Fibroblast of lung (primary cell): ENCODE measurements at regions not wholly inside any gene's neighbourhood (a gene's known extent, or its start where the extent isn't known, plus 50 kb on each side); places are given as distances from the start of the nearest gene placed in this dataset.

Experiments
- DNase-seq, 2 donors: peaks; one replicate each; pipeline versions ENCODE4 v3.0.0 to v3.0.0-alpha.2; 2010; ENCODE audit warnings: low read depth in 2 of 2
- H2AFZ ChIP-seq: 2 replicates; pipeline ENCODE4 v1.5.1; 2012; ENCODE audit warnings: low read length, control low read depth, inconsistent platforms
- H3K27ac ChIP-seq: 2 replicates; pipeline ENCODE4 v1.5.1; 2011; ENCODE audit warnings: low read length, control low read depth; ENCODE audit not compliant: insufficient read depth
- H3K27me3 ChIP-seq: 2 replicates; pipeline ENCODE4 v1.5.1; 2011; ENCODE audit warnings: mild to moderate bottlenecking, low read length; ENCODE audit not compliant: control insufficient read depth, insufficient read depth
- H3K36me3 ChIP-seq: 2 replicates; pipeline ENCODE4 v1.5.1; 2011; ENCODE audit warnings: low read length; ENCODE audit not compliant: control insufficient read depth, insufficient read depth
- H3K4me1 ChIP-seq: 2 replicates; pipeline ENCODE4 v1.5.1; 2011; ENCODE audit warnings: low read length; ENCODE audit not compliant: control insufficient read depth, insufficient read depth; ENCODE audit errors: extremely low read depth
- H3K4me2 ChIP-seq: 2 replicates; pipeline ENCODE4 v1.5.1; 2011; ENCODE audit warnings: low read length, control low read depth; ENCODE audit not compliant: insufficient read depth; ENCODE audit errors: extremely low read depth
- H3K4me3 ChIP-seq, 4 experiments: fragments of 200-600 bp in 1 of 4; sonication (generic) in 1 of 4; replicated peaks in 1 of 4; 2 replicates each; pipeline ENCODE4 v1.5.1; 2011 to 2016; ENCODE audit warnings: low read length in 4 of 4, low read depth in 3 of 4, mild to moderate bottlenecking in 3 of 4, control low read depth in 2 of 4, inconsistent platforms in 1 of 4, mixed read lengths in 1 of 4; ENCODE audit not compliant: insufficient read depth in 1 of 4; ENCODE audit errors: control extremely low read depth in 1 of 4
- H3K79me2 ChIP-seq: 2 replicates; pipeline ENCODE4 v1.5.1; 2012; ENCODE audit warnings: mild to moderate bottlenecking, low read length, inconsistent platforms; ENCODE audit not compliant: control insufficient read depth, insufficient read depth
- H3K9ac ChIP-seq: 2 replicates; pipeline ENCODE4 v1.5.1; 2011; ENCODE audit warnings: mild to moderate bottlenecking, low read length, control low read depth; ENCODE audit not compliant: insufficient read depth
- H3K9me3 ChIP-seq: 2 replicates; pipeline ENCODE4 v1.5.1; 2012; ENCODE audit warnings: low read depth, low read length; ENCODE audit not compliant: control insufficient read depth, insufficient read depth
- H4K20me1 ChIP-seq: 2 replicates; pipeline ENCODE4 v1.5.1; 2011; ENCODE audit warnings: low read length; ENCODE audit not compliant: control insufficient read depth, insufficient read depth; ENCODE audit errors: extremely low read depth
- EZH2 ChIP-seq: IDR thresholded peaks from 2 replicates; pipeline ENCODE4 v1.5.1; 2012; ENCODE audit warnings: low read length, control low read depth, mild to moderate bottlenecking; ENCODE audit errors: missing control alignments
- TF ChIP-seq, protein P1 (sequence below), 2 donors: IDR thresholded peaks in 1 of 2; conservative IDR thresholded peaks in 1 of 2; 1 replicate in 1 of 2; 2 replicates in 1 of 2; pipeline ENCODE4 v1.5.1; 2011 to 2012; ENCODE audit warnings: low read length in 2 of 2, control low read depth in 1 of 2, inconsistent platforms in 1 of 2, low read depth in 1 of 2, mild to moderate bottlenecking in 1 of 2

DNA sequence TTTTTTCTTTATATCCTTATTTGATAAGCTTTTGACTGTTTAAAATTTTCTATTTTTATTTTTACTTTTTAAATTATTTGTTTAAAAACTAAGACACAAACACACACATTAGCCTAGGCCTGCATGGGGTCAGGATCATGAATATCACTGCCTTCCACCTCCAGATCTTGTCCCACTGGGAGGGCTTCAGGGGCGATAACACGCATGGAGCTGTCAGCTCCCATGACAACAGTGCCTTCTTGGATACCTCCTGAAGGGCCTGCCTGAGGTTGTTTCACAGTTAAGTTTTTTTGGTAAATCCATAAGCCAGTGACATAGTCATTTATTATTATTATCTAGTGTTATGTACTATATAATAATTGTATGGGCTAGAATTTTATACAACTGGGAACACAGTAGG lies 85.4 kb upstream of the FAT1 start:
- Histone ChIP-seq H3K27me3 (no peaks in the 10 kb centered on the region), H3K4me2 (no peak overlapping the region), H3K4me1 (no peaks in the 10 kb centered on the region), H3K27ac (no peak overlapping the region), H2AFZ (no peak overlapping the region), H3K79me2 (no peaks in the 10 kb centered on the region), H4K20me1 (no peaks in the 10 kb centered on the region), H3K4me3 (no peak overlapping the region), H3K9me3 (no peaks in the 10 kb centered on the region), H3K9ac (no peak overlapping the region), H3K36me3 (no peaks in the 10 kb centered on the region)
- DNase-seq: no peak
- TF ChIP-seq, protein P1, sequence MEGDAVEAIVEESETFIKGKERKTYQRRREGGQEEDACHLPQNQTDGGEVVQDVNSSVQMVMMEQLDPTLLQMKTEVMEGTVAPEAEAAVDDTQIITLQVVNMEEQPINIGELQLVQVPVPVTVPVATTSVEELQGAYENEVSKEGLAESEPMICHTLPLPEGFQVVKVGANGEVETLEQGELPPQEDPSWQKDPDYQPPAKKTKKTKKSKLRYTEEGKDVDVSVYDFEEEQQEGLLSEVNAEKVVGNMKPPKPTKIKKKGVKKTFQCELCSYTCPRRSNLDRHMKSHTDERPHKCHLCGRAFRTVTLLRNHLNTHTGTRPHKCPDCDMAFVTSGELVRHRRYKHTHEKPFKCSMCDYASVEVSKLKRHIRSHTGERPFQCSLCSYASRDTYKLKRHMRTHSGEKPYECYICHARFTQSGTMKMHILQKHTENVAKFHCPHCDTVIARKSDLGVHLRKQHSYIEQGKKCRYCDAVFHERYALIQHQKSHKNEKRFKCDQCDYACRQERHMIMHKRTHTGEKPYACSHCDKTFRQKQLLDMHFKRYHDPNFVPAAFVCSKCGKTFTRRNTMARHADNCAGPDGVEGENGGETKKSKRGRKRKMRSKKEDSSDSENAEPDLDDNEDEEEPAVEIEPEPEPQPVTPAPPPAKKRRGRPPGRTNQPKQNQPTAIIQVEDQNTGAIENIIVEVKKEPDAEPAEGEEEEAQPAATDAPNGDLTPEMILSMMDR (conservative IDR thresholded peaks at IDR 0.05 in 1 of 2, IDR thresholded peaks at IDR 0.05 in 1 of 2; ENCODE audit: low read depth in 1 of 2, low read length in 2 of 2): no peak
- TF ChIP-seq EZH2: no peak

DNA sequence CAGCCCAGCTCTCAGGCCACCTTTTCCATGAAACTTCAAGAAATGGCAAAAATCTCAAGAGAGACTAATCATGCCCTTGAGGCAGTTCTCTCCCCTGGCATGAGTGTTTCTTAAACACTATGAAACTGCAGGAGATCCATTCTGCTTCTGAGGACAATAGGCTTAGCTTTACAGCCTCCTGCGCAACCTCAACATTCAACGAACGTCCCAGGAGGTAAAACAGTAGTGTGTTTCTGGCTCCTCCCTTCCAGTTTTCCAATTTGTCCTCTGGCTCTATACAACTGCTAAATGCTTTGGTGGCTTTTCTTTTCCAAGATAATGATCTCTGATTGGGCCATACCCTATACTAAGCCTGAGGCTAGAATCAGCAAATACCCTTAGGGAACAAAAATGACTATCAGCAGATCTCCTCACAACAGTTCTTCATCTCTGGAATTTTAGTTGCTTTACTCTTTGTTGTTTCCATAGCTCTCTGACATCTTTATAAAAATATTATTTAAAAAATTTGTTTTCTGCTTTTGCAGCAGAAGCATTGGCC lies 87.0 kb upstream of the FAT1 start:
- no peaks in the 10 kb centered on the region for H3K4me1 ChIP-seq
- H3K9ac ChIP-seq: no peak overlapping the region
- H3K4me2 ChIP-seq: no peak overlapping the region
- H3K27me3 ChIP-seq: no peaks in the 10 kb centered on the region
- TF ChIP-seq, protein P1 (conservative IDR thresholded peaks at IDR 0.05 in 1 of 2, IDR thresholded peaks at IDR 0.05 in 1 of 2; ENCODE audit: low read depth in 1 of 2, low read length in 2 of 2): no peak
- no peak for TF ChIP-seq EZH2
- H3K9me3 ChIP-seq: no peaks in the 10 kb centered on the region
- no peaks in the 10 kb centered on the region for H4K20me1 ChIP-seq
- no peaks in the 10 kb centered on the region for H3K36me3 ChIP-seq
- DNase-seq: no peak
- H3K27ac ChIP-seq: no peak overlapping the region
- H3K79me2 ChIP-seq: no peaks in the 10 kb centered on the region
- no peak overlapping the region for H2AFZ ChIP-seq
- H3K4me3 ChIP-seq: no peak overlapping the region

DNA sequence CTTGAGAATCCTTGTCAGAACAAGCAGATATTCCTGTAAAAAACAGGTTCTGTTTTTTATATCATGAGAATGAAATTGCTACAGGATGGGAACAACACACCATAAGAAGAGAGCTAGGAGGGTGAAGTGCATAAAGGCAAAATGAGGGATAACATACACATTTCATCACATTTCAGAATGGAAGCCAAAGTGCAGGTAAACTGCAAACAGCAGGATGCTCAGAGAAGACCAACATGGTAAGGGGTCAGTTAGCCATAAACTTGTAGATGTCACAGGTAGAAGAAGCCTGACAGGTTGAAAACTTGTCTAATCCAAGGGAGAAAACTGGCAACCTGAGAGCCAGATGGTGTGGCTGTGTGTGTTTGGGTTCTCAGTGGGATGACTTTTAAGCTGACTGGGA lies 88.9 kb upstream of the FAT1 start:
- H3K4me2 ChIP-seq: no peak overlapping the region
- DNase-seq: no peak
- no peak overlapping the region for H3K4me3 ChIP-seq
- no peak for TF ChIP-seq EZH2
- TF ChIP-seq, protein P1 (conservative IDR thresholded peaks at IDR 0.05 in 1 of 2, IDR thresholded peaks at IDR 0.05 in 1 of 2; ENCODE audit: low read depth in 1 of 2, low read length in 2 of 2): no peak
- H4K20me1 ChIP-seq: no peaks in the 10 kb centered on the region
- no peak overlapping the region for H3K27ac ChIP-seq
- no peak overlapping the region for H3K9ac ChIP-seq
- H3K36me3 ChIP-seq: no peaks in the 10 kb centered on the region
- H3K9me3 ChIP-seq: no peaks in the 10 kb centered on the region
- H3K27me3 ChIP-seq: no peaks in the 10 kb centered on the region
- H2AFZ ChIP-seq: no peak overlapping the region
- H3K4me1 ChIP-seq: no peaks in the 10 kb centered on the region
- no peaks in the 10 kb centered on the region for H3K79me2 ChIP-seq
